H9 (cell line): ENCODE measurements at regions not wholly inside any gene's neighbourhood (a gene's known extent, or its start where the extent isn't known, plus 50 kb on each side); places are given as distances from the start of the nearest gene placed in this dataset.

ENCODE experiments used
- DNase-seq: peaks from one replicate; pipeline ENCODE4 v3.0.0-alpha.2; 2017
- H2AFZ ChIP-seq: one replicate; pipeline ENCODE4 v1.6.1; 2013; ENCODE audit warnings: mild to moderate bottlenecking, low read length, control low read depth, moderate library complexity
- H2AK5ac ChIP-seq: 2 replicates; pipeline ENCODE4 v1.6.1; 2013; ENCODE audit warnings: low read length, control low read depth, mixed read lengths; ENCODE audit not compliant: insufficient read length
- H2BK120ac ChIP-seq: one replicate; pipeline ENCODE4 v1.6.1; 2013; ENCODE audit warnings: low read depth, mild to moderate bottlenecking, low read length, control low read depth, inconsistent platforms; ENCODE audit not compliant: poor library complexity, severe bottlenecking
- H2BK12ac ChIP-seq: 2 replicates; pipeline ENCODE4 v1.6.1; 2013; ENCODE audit warnings: low read length, control low read depth, mixed read lengths, low read depth; ENCODE audit not compliant: insufficient read length
- H2BK15ac ChIP-seq: 2 replicates; pipeline ENCODE4 v1.6.1; 2013; ENCODE audit warnings: low read depth, low read length, control low read depth
- H2BK20ac ChIP-seq: one replicate; pipeline ENCODE4 v1.6.1; 2013; ENCODE audit warnings: low read depth, mild to moderate bottlenecking, low read length, control low read depth, inconsistent platforms; ENCODE audit not compliant: poor library complexity, severe bottlenecking
- H2BK5ac ChIP-seq: 2 replicates; pipeline ENCODE4 v1.6.1; 2013; ENCODE audit warnings: low read length, control low read depth, mixed read lengths; ENCODE audit not compliant: insufficient read length
- H3K14ac ChIP-seq: 2 replicates; pipeline ENCODE4 v1.6.1; 2013; ENCODE audit warnings: low read length, control low read depth; ENCODE audit not compliant: insufficient read depth
- H3K18ac ChIP-seq: 2 replicates; pipeline ENCODE4 v1.6.1; 2013; ENCODE audit warnings: low read depth, mild to moderate bottlenecking, mixed read lengths, low read length, control low read depth; ENCODE audit not compliant: insufficient read length
- H3K23ac ChIP-seq: 2 replicates; pipeline ENCODE4 v1.6.1; 2013; ENCODE audit warnings: low read length, control low read depth, mixed read lengths, low read depth; ENCODE audit not compliant: insufficient read length
- H3K23me2 ChIP-seq: 2 replicates; pipeline ENCODE4 v1.6.1; 2013; ENCODE audit warnings: low read depth, mild to moderate bottlenecking, mixed read lengths, low read length, control low read depth; ENCODE audit not compliant: insufficient read length, poor library complexity, severe bottlenecking
- H3K27ac ChIP-seq: 2 replicates; pipeline ENCODE4 v1.5.1; 2013; ENCODE audit warnings: low read length, control low read depth, mixed read lengths, low read depth; ENCODE audit not compliant: insufficient read length
- H3K27me3 ChIP-seq: 2 replicates; pipeline ENCODE4 v1.6.1; 2013; ENCODE audit warnings: low read length, control low read depth, inconsistent platforms; ENCODE audit not compliant: insufficient read depth
- H3K4ac ChIP-seq: 2 replicates; pipeline ENCODE4 v1.6.1; 2013; ENCODE audit warnings: low read depth, mild to moderate bottlenecking, control low read depth, inconsistent platforms, low read length, moderate library complexity
- H3K4me1 ChIP-seq: 2 replicates; pipeline ENCODE4 v1.6.1; 2013; ENCODE audit warnings: low read length, control low read depth, inconsistent platforms; ENCODE audit not compliant: insufficient read depth
- H3K4me2 ChIP-seq: 2 replicates; pipeline ENCODE4 v1.6.1; 2013; ENCODE audit warnings: low read length, control low read depth, mixed read lengths; ENCODE audit not compliant: insufficient read length, insufficient read depth
- H3K56ac ChIP-seq: 2 replicates; pipeline ENCODE4 v1.6.1; 2013; ENCODE audit warnings: low read depth, mild to moderate bottlenecking, mixed read lengths, low read length, control low read depth; ENCODE audit not compliant: insufficient read length
- H3K79me1 ChIP-seq: 2 replicates; pipeline ENCODE4 v1.6.1; 2013; ENCODE audit warnings: low read depth, mild to moderate bottlenecking, moderate library complexity, low read length, control low read depth, inconsistent platforms; ENCODE audit not compliant: insufficient read depth, poor library complexity, severe bottlenecking
- H3K79me2 ChIP-seq: 2 replicates; pipeline ENCODE4 v1.6.1; 2013; ENCODE audit warnings: low read length, control low read depth, inconsistent platforms; ENCODE audit not compliant: insufficient read depth
- H3K9ac ChIP-seq: 2 replicates; pipeline ENCODE4 v1.6.1; 2013; ENCODE audit warnings: low read length, control low read depth, mixed read lengths; ENCODE audit not compliant: insufficient read length; ENCODE audit errors: extremely low read depth
- H3K9me3 ChIP-seq: one replicate; pipeline ENCODE4 v1.6.1; 2013; ENCODE audit warnings: low read depth, low read length, inconsistent platforms; ENCODE audit not compliant: control insufficient read depth
- H3T11ph ChIP-seq: one replicate; pipeline ENCODE4 v1.6.1; 2013; ENCODE audit warnings: mild to moderate bottlenecking, low read length, control low read depth, inconsistent platforms
- H4K20me1 ChIP-seq: one replicate; pipeline ENCODE4 v1.6.1; 2013; ENCODE audit not compliant: control insufficient read depth, insufficient read length, insufficient read depth
- H4K5ac ChIP-seq: 2 replicates; pipeline ENCODE4 v1.6.1; 2013; ENCODE audit warnings: low read depth, mild to moderate bottlenecking, mixed read lengths, low read length, control low read depth; ENCODE audit not compliant: insufficient read length
- H4K8ac ChIP-seq: replicated peaks from 2 replicates; pipeline ENCODE4 v1.6.1; 2013; ENCODE audit warnings: low read length, control low read depth, mixed read lengths, low read depth; ENCODE audit not compliant: insufficient read length
- H4K91ac ChIP-seq: 2 replicates; pipeline ENCODE4 v1.6.1; 2013; ENCODE audit warnings: low read depth, mild to moderate bottlenecking, moderate library complexity, mixed read lengths, low read length, control low read depth; ENCODE audit not compliant: insufficient read length
- H3K27ac Mint-ChIP-seq, 3 experiments: 2 replicates in 2 of 3; 3 replicates in 1 of 3; pipeline ENCODE4 v1.8.0; 2020 to 2021; ENCODE audit warnings: mixed read lengths in 3 of 3, mild to moderate bottlenecking in 1 of 3, moderate library complexity in 1 of 3
- H3K27me3 Mint-ChIP-seq: 2 replicates; pipeline ENCODE4 v1.8.0; 2021; ENCODE audit warnings: low read depth, mild to moderate bottlenecking, moderate library complexity, mixed read lengths
- H3K36me3 Mint-ChIP-seq, 3 experiments: 2 replicates in 2 of 3; 3 replicates in 1 of 3; pipeline ENCODE4 v1.8.0; 2020 to 2021; ENCODE audit warnings: low read depth in 3 of 3, mixed read lengths in 3 of 3; ENCODE audit not compliant: insufficient read depth in 1 of 3
- H3K4me1 Mint-ChIP-seq, 2 experiments: 2 replicates each; pipeline ENCODE4 v1.8.0; 2020; ENCODE audit warnings: mixed read lengths in 2 of 2
- H3K4me3 Mint-ChIP-seq, 2 experiments: 2 replicates in 1 of 2; 3 replicates in 1 of 2; pipeline ENCODE4 v1.8.0; 2020 to 2021; ENCODE audit warnings: mild to moderate bottlenecking in 2 of 2, mixed read lengths in 2 of 2, moderate library complexity in 1 of 2
- H3K9me3 Mint-ChIP-seq, 2 experiments: 2 replicates in 1 of 2; 3 replicates in 1 of 2; pipeline ENCODE4 v1.8.0; 2020; ENCODE audit warnings: mild to moderate bottlenecking in 2 of 2, mixed read lengths in 2 of 2, moderate library complexity in 1 of 2
- WGBS: extraction: QIAGEN DNeasy Blood & Tissue Kit; methylation state at CpG from one replicate; pipeline ENCODE4 v1.1.7; 2013; ENCODE audit warnings: missing lambda C conversion rate, low lambda C conversion rate, mixed read lengths; ENCODE audit not compliant: insufficient read length; ENCODE audit errors: extremely low coverage; 5-methylcytosine and 5-hydroxymethylcytosine counted together
- TF ChIP-seq, protein P1 (sequence below): fragments of 200-600 bp; sonication (generic); conservative IDR thresholded peaks from 3 replicates; pipeline ENCODE4 v1.8.0; 2021; ENCODE audit warnings: antibody characterized with exemption, mild to moderate bottlenecking

DNA sequence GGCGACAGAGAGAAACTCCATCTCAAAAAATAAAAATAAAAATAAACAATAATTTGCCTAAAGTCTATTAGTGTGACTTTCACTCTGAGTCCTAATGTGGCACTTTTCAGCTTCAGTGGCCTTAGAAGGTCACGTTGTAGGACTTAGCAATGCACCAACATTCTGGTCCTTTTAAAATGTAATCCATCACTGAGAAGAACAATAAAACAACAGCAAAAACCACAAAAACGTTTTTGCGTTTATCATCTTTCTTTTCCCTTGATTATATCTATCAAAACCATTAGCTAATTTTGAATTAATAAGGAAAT, 190.1 kb upstream of the ZNF608 start:
- no peak overlapping the region for H4K91ac ChIP-seq
- H3K23ac ChIP-seq: no peak overlapping the region
- Mint-ChIP-seq H3K4me1 (peaks cover 3 to 8% of the 10 kb centered on the region in 2 experiments; a peak in 3 of 4 replicates), H3K9me3 (peaks cover 9% of the 10 kb centered on the region in 2 experiments), H3K27me3 (no peaks in the 10 kb centered on the region), H3K27ac (no peak overlapping the region), H3K4me3 (no peak overlapping the region), H3K36me3 (peaks cover 9 to 17% (median 12%) of the 10 kb centered on the region in 3 experiments; a peak in 6 of 7 replicates)
- H3K4ac ChIP-seq: no peak overlapping the region
- H3K18ac ChIP-seq: no peak overlapping the region
- no peak overlapping the region for H2BK15ac ChIP-seq
- no peak overlapping the region for H2BK120ac ChIP-seq
- H3K4me2 ChIP-seq: no peak overlapping the region
- no peak overlapping the region for H2AFZ ChIP-seq
- no peak overlapping the region for H2BK5ac ChIP-seq
- TF ChIP-seq, protein P1, sequence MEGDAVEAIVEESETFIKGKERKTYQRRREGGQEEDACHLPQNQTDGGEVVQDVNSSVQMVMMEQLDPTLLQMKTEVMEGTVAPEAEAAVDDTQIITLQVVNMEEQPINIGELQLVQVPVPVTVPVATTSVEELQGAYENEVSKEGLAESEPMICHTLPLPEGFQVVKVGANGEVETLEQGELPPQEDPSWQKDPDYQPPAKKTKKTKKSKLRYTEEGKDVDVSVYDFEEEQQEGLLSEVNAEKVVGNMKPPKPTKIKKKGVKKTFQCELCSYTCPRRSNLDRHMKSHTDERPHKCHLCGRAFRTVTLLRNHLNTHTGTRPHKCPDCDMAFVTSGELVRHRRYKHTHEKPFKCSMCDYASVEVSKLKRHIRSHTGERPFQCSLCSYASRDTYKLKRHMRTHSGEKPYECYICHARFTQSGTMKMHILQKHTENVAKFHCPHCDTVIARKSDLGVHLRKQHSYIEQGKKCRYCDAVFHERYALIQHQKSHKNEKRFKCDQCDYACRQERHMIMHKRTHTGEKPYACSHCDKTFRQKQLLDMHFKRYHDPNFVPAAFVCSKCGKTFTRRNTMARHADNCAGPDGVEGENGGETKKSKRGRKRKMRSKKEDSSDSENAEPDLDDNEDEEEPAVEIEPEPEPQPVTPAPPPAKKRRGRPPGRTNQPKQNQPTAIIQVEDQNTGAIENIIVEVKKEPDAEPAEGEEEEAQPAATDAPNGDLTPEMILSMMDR: no peak
- H4K5ac ChIP-seq: no peak overlapping the region
- H3K23me2 ChIP-seq: no peaks in the 10 kb centered on the region
- DNase-seq: no peak
- H3K79me2 ChIP-seq: no peaks in the 10 kb centered on the region
- no peak overlapping the region for H3K56ac ChIP-seq
- H3K9me3 ChIP-seq: no peaks in the 10 kb centered on the region
- no peak overlapping the region for H2BK20ac ChIP-seq
- H3T11ph ChIP-seq: no peak overlapping the region
- no peak overlapping the region for H3K9ac ChIP-seq
- no CpG with 5 or more reads among the region's 4 CpGs for WGBS
- H4K20me1 ChIP-seq: no peaks in the 10 kb centered on the region
- no peak overlapping the region for H2BK12ac ChIP-seq
- no peak overlapping the region for H2AK5ac ChIP-seq
- H3K14ac ChIP-seq: no peak overlapping the region
- no peaks in the 10 kb centered on the region for H3K27me3 ChIP-seq
- H3K79me1 ChIP-seq: no peaks in the 10 kb centered on the region
- H4K8ac ChIP-seq: no peak overlapping the region
- H3K4me1 ChIP-seq: peaks cover 2% of the 10 kb centered on the region; the same call in 1 of the 2 replicates
- no peak overlapping the region for H3K27ac ChIP-seq
